ENCODE measurements at regions not wholly inside any gene's neighbourhood (a gene's known extent, or its start where the extent isn't known, plus 50 kb on each side); places are given as distances from the start of the nearest gene placed in this dataset.

GRCh38 chr5:108567429-108567828, 180.3 kb upstream of the FER start:
- no peak for DNase-seq (ENCODE audit: low spot score)
- Histone ChIP-seq H3K79me2 (ENCODE audit: low read depth) (no peaks in the 10 kb centered on the region), H3K4me3 (no peak overlapping the region), H3K4me2 (no peak overlapping the region), H2AFZ (replicated peaks) (no peak overlapping the region), H3K9ac (no peak overlapping the region), H3K9me3 (ENCODE audit: low read depth) (no peaks in the 10 kb centered on the region), H3F3A (ENCODE audit: low read depth) (no peaks in the 10 kb centered on the region), H3K27ac (no peak overlapping the region), H3K36me3 (no peaks in the 10 kb centered on the region), H3K4me1 (no peaks in the 10 kb centered on the region), H4K20me1 (ENCODE audit: low read depth) (no peaks in the 10 kb centered on the region), H3K27me3 (no peaks in the 10 kb centered on the region)
- no peaks in the 10 kb centered on the region for H3K36me3 Mint-ChIP-seq
- no peaks in the 10 kb centered on the region for H3K9me3 Mint-ChIP-seq
- TF ChIP-seq, protein P1, sequence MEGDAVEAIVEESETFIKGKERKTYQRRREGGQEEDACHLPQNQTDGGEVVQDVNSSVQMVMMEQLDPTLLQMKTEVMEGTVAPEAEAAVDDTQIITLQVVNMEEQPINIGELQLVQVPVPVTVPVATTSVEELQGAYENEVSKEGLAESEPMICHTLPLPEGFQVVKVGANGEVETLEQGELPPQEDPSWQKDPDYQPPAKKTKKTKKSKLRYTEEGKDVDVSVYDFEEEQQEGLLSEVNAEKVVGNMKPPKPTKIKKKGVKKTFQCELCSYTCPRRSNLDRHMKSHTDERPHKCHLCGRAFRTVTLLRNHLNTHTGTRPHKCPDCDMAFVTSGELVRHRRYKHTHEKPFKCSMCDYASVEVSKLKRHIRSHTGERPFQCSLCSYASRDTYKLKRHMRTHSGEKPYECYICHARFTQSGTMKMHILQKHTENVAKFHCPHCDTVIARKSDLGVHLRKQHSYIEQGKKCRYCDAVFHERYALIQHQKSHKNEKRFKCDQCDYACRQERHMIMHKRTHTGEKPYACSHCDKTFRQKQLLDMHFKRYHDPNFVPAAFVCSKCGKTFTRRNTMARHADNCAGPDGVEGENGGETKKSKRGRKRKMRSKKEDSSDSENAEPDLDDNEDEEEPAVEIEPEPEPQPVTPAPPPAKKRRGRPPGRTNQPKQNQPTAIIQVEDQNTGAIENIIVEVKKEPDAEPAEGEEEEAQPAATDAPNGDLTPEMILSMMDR (IDR thresholded peaks at IDR 0.05), result no peak
- TF ChIP-seq EZH2phosphoT487 (IDR thresholded peaks at IDR 0.05) (no peak), EZH2 (IDR thresholded peaks at IDR 0.05) (no peak)
- peaks cover 1% of the 10 kb centered on the region for H3K4me1 Mint-ChIP-seq
- H3K4me3 Mint-ChIP-seq, result no peak overlapping the region
- H3K27ac Mint-ChIP-seq, result no peak overlapping the region
- no peaks in the 10 kb centered on the region for H3K27me3 Mint-ChIP-seq (ENCODE audit: insufficient read depth, low read depth)

DNA sequence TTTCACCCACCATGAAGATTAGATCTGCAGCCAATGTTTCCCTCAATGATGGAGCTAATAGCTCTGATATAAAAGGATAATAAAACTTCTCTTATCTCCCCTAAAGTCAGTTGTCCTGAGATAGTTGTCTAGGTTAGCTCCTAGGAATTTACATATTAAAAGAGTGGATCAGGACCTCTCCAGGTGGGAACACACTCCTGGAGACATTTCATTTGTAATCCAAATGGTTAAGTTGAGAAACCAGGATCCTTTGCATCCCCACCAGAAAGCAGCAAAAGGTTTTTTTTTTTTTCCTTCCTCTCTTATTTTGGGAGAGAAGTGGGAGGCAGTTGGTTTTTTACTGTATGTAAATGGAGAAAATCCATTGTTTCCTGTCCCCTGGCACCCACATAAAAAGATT, 182.5 kb upstream of the FBXL17 start:
- Histone ChIP-seq H3K36me3 (no peaks in the 10 kb centered on the region), H3K79me2 (ENCODE audit: low read depth) (no peaks in the 10 kb centered on the region), H3K4me2 (no peak overlapping the region), H2AFZ (replicated peaks) (no peak overlapping the region), H3F3A (ENCODE audit: low read depth) (no peaks in the 10 kb centered on the region), H3K27me3 (no peaks in the 10 kb centered on the region), H4K20me1 (ENCODE audit: low read depth) (no peaks in the 10 kb centered on the region), H3K9ac (no peak overlapping the region), H3K4me3 (no peak overlapping the region), H3K27ac (no peak overlapping the region), H3K4me1 (no peaks in the 10 kb centered on the region), H3K9me3 (ENCODE audit: low read depth) (no peaks in the 10 kb centered on the region)
- no peak overlapping the region for H3K27ac Mint-ChIP-seq
- H3K9me3 Mint-ChIP-seq, result peaks cover 2% of the 10 kb centered on the region
- H3K4me1 Mint-ChIP-seq, result peaks cover 13% of the 10 kb centered on the region
- H3K36me3 Mint-ChIP-seq, result no peaks in the 10 kb centered on the region
- H3K27me3 Mint-ChIP-seq (ENCODE audit: insufficient read depth, low read depth), result peaks cover 2% of the 10 kb centered on the region
- H3K4me3 Mint-ChIP-seq, result no peak overlapping the region
- TF ChIP-seq EZH2phosphoT487 (IDR thresholded peaks at IDR 0.05), result no peak
- TF ChIP-seq, protein P1 (IDR thresholded peaks at IDR 0.05), result no peak
- TF ChIP-seq EZH2 (IDR thresholded peaks at IDR 0.05), result no peak
- DNase-seq (ENCODE audit: low spot score), result no peak

- H3K27ac Mint-ChIP-seq, result no peak overlapping the region
Measured at GRCh38 chr5:108562205-108562454, 180.2 kb upstream of the FBXL17 start.

More at GRCh38 chr5:108562205-108562454, 180.2 kb upstream of the FBXL17 start:
- no peak overlapping the region for H3K27ac ChIP-seq
- DNase-seq (ENCODE audit: low spot score), result no peak
- Mint-ChIP-seq H3K9me3 (peaks cover 2% of the 10 kb centered on the region), H3K36me3 (no peaks in the 10 kb centered on the region), H3K4me1 (peaks cover 13% of the 10 kb centered on the region), H3K4me3 (no peak overlapping the region), H3K27me3 (ENCODE audit: insufficient read depth, low read depth) (peaks cover 2% of the 10 kb centered on the region)
- H3K4me1 ChIP-seq, result no peaks in the 10 kb centered on the region
- no peaks in the 10 kb centered on the region for H3K9me3 ChIP-seq (ENCODE audit: low read depth)
- TF ChIP-seq, protein P1 (IDR thresholded peaks at IDR 0.05), result no peak
- TF ChIP-seq EZH2phosphoT487 (IDR thresholded peaks at IDR 0.05), result no peak
- no peak for TF ChIP-seq EZH2 (IDR thresholded peaks at IDR 0.05)
- no peak overlapping the region for H2AFZ ChIP-seq (replicated peaks)
- H3K36me3 ChIP-seq, result no peaks in the 10 kb centered on the region
- H3F3A ChIP-seq (ENCODE audit: low read depth), result no peaks in the 10 kb centered on the region
- no peak overlapping the region for H3K9ac ChIP-seq
- H3K4me3 ChIP-seq, result no peak overlapping the region
- no peaks in the 10 kb centered on the region for H4K20me1 ChIP-seq (ENCODE audit: low read depth)
- H3K79me2 ChIP-seq (ENCODE audit: low read depth), result no peaks in the 10 kb centered on the region
- no peaks in the 10 kb centered on the region for H3K27me3 ChIP-seq
- H3K4me2 ChIP-seq, result no peak overlapping the region

Measured in neural progenitor cell (in vitro differentiated cells).